Glutamatergic neuron (in vitro differentiated cells): ENCODE measurements at regions not wholly inside any gene's neighbourhood (a gene's known extent, or its start where the extent isn't known, plus 50 kb on each side); places are given as distances from the start of the nearest gene placed in this dataset.

Experiments used
- DNase-seq: peaks from one replicate; pipeline ENCODE4 v3.0.0; 2022
- H3K27ac Mint-ChIP-seq: one replicate; pipeline ENCODE4 v1.8.0; 2020; ENCODE audit warnings: mild to moderate bottlenecking, mixed read lengths, inconsistent platforms; ENCODE audit not compliant: unreplicated experiment
- H3K27me3 Mint-ChIP-seq: one replicate; pipeline ENCODE4 v1.8.0; 2020; ENCODE audit warnings: mild to moderate bottlenecking, moderate library complexity, mixed read lengths, inconsistent platforms; ENCODE audit not compliant: unreplicated experiment
- H3K36me3 Mint-ChIP-seq: one replicate; pipeline ENCODE4 v1.8.0; 2020; ENCODE audit warnings: mild to moderate bottlenecking, mixed read lengths, inconsistent platforms; ENCODE audit not compliant: unreplicated experiment
- H3K4me1 Mint-ChIP-seq: one replicate; pipeline ENCODE4 v1.8.0; 2020; ENCODE audit warnings: mild to moderate bottlenecking, low read depth, mixed read lengths, inconsistent platforms; ENCODE audit not compliant: unreplicated experiment
- H3K4me3 Mint-ChIP-seq: one replicate; pipeline ENCODE4 v1.8.0; 2020; ENCODE audit warnings: mild to moderate bottlenecking, mixed read lengths, inconsistent platforms; ENCODE audit not compliant: unreplicated experiment
- H3K9me3 Mint-ChIP-seq: one replicate; pipeline ENCODE4 v1.8.0; 2020; ENCODE audit warnings: mild to moderate bottlenecking, moderate library complexity, mixed read lengths, inconsistent platforms; ENCODE audit not compliant: unreplicated experiment
- CTCF ChIP-seq: fragments of 200-600 bp; sonication (generic); IDR thresholded peaks from one replicate; pipeline ENCODE4 v1.5.0; 2021; ENCODE audit not compliant: partially characterized antibody, unreplicated experiment

GRCh38 chr18:67094123-67094522 lies 422.4 kb downstream of the DSEL start:
- no peak overlapping the region for H3K27ac Mint-ChIP-seq
- no peaks in the 10 kb centered on the region for H3K27me3 Mint-ChIP-seq
- H3K36me3 Mint-ChIP-seq, result no peaks in the 10 kb centered on the region
- no peaks in the 10 kb centered on the region for H3K4me1 Mint-ChIP-seq
- H3K4me3 Mint-ChIP-seq, result no peak overlapping the region
- H3K9me3 Mint-ChIP-seq, result no peaks in the 10 kb centered on the region
- DNase-seq, result no peak
- no peak for TF ChIP-seq CTCF

- no peaks in the 10 kb centered on the region for H3K9me3 Mint-ChIP-seq
- H3K36me3 Mint-ChIP-seq, result no peaks in the 10 kb centered on the region
- TF ChIP-seq CTCF, result no peak
- no peak overlapping the region for H3K27ac Mint-ChIP-seq
- H3K4me3 Mint-ChIP-seq, result no peak overlapping the region
- no peak for DNase-seq
- H3K27me3 Mint-ChIP-seq, result no peaks in the 10 kb centered on the region
- no peaks in the 10 kb centered on the region for H3K4me1 Mint-ChIP-seq
Observed at GRCh38 chr18:67092141-67092540, 424.4 kb downstream of the DSEL start.

- H3K4me1 Mint-ChIP-seq, result peaks cover 8% of the 10 kb centered on the region
- no peak for TF ChIP-seq CTCF
- no peak for DNase-seq
- H3K36me3 Mint-ChIP-seq, result no peaks in the 10 kb centered on the region
- no peaks in the 10 kb centered on the region for H3K27me3 Mint-ChIP-seq
- no peak overlapping the region for H3K4me3 Mint-ChIP-seq
- H3K9me3 Mint-ChIP-seq, result no peaks in the 10 kb centered on the region
- H3K27ac Mint-ChIP-seq, result peak overlapping the region; percentile 23
Observed at GRCh38 chr18:67081482-67082211, 434.9 kb downstream of the DSEL start.

GRCh38 chr18:67080601-67081000 lies 435.9 kb downstream of the DSEL start:
- H3K27ac Mint-ChIP-seq, result no peak overlapping the region
- H3K9me3 Mint-ChIP-seq, result no peaks in the 10 kb centered on the region
- no peaks in the 10 kb centered on the region for H3K27me3 Mint-ChIP-seq
- DNase-seq, result no peak
- TF ChIP-seq CTCF, result no peak
- H3K36me3 Mint-ChIP-seq, result no peaks in the 10 kb centered on the region
- no peak overlapping the region for H3K4me3 Mint-ChIP-seq
- H3K4me1 Mint-ChIP-seq, result peaks cover 13% of the 10 kb centered on the region

GRCh38 chr18:67074309-67074708 lies 442.2 kb downstream of the DSEL start:
- no peaks in the 10 kb centered on the region for H3K27me3 Mint-ChIP-seq
- no peaks in the 10 kb centered on the region for H3K9me3 Mint-ChIP-seq
- TF ChIP-seq CTCF, result no peak
- H3K36me3 Mint-ChIP-seq, result no peaks in the 10 kb centered on the region
- DNase-seq, result no peak
- no peak overlapping the region for H3K27ac Mint-ChIP-seq
- H3K4me1 Mint-ChIP-seq, result peaks cover 15% of the 10 kb centered on the region
- H3K4me3 Mint-ChIP-seq, result no peak overlapping the region
